Aorta (tissue), 5 donors: ENCODE measurements at regions not wholly inside any gene's neighbourhood (a gene's known extent, or its start where the extent isn't known, plus 50 kb on each side); places are given as distances from the start of the nearest gene placed in this dataset.

Experiments used
- ATAC-seq: fragments of 200-7000 bp; cut with Tn5 transposase; one replicate; pipeline ENCODE4 v1.9.1; 2022; ENCODE audit warnings: moderate library complexity; ENCODE audit not compliant: low FRiP score
- DNase-seq, 2 donors: peaks; one replicate each; pipeline ENCODE4 v3.0.0-alpha.2; 2020
- H3K27ac ChIP-seq, 2 donors: one replicate each; pipeline ENCODE4 v1.5.1; 2013; ENCODE audit warnings: low read length in 2 of 2, mild to moderate bottlenecking in 2 of 2, moderate library complexity in 2 of 2, control low read depth in 1 of 2, inconsistent platforms in 1 of 2, low read depth in 1 of 2
- H3K27me3 ChIP-seq, 2 donors: one replicate each; pipeline ENCODE4 v1.6.1; 2013; ENCODE audit warnings: control low read depth in 1 of 2, low read length in 1 of 2, mild to moderate bottlenecking in 1 of 2, moderate library complexity in 1 of 2; ENCODE audit not compliant: insufficient read depth in 2 of 2, control insufficient read depth in 1 of 2
- H3K36me3 ChIP-seq, 2 donors: one replicate each; pipeline ENCODE4 v1.6.1; 2013; ENCODE audit warnings: control low read depth in 1 of 2, low read length in 1 of 2, mild to moderate bottlenecking in 1 of 2; ENCODE audit not compliant: insufficient read depth in 2 of 2, control insufficient read depth in 1 of 2
- H3K4me1 ChIP-seq, 2 donors: one replicate each; pipeline ENCODE4 v1.6.1; 2013; ENCODE audit warnings: low read length in 2 of 2, control low read depth in 1 of 2, mild to moderate bottlenecking in 1 of 2, moderate library complexity in 1 of 2; ENCODE audit not compliant: insufficient read depth in 2 of 2, control insufficient read depth in 1 of 2
- H3K4me3 ChIP-seq, 2 donors: one replicate each; pipeline ENCODE4 v1.5.1; 2013; ENCODE audit warnings: low read length in 2 of 2, control low read depth in 1 of 2, mild to moderate bottlenecking in 1 of 2
- H3K9me3 ChIP-seq: one replicate; pipeline ENCODE4 v1.6.1; 2013; ENCODE audit warnings: mild to moderate bottlenecking, low read length; ENCODE audit not compliant: control insufficient read depth
- WGBS, 2 donors: extraction: QIAGEN DNeasy Blood & Tissue Kit; methylation state at CpG; one replicate each; pipeline ENCODE4 v1.1.7; 2013; 5-methylcytosine and 5-hydroxymethylcytosine counted together
- intact Hi-C, 2 donors: fragments of 100-400 bp; cut with DNase I; formaldehyde crosslinking; loops; one replicate each; pipeline versions ENCODE4 v1.14.2 to v1.15.0; 2022
- donor health status: healthy with polysubstance abuse.
- donor health status: Bipolar disorder and iron deficiency.
- donor health status: DM: no; HTN: no; CAD: no.
- donor health status: DM: no; HTN: no; CAD: no.
- donor health status: DM: yes; HTN: yes; CAD: no.

GRCh38 chr4:24010573-24010972 is 120.7 kb upstream of the PPARGC1A start:
- no peaks in the 10 kb centered on the region for H3K9me3 ChIP-seq
- DNase-seq (no peak), ATAC-seq (no peak)
- no peaks in the 10 kb centered on the region for H3K27me3 ChIP-seq
- H3K27ac ChIP-seq = no peak overlapping the region
- 25 to 28% methylated on average over 3 of the region's 3 CpGs for whole genome bisulfite sequencing, 2 donors
- no peaks in the 10 kb centered on the region for H3K36me3 ChIP-seq
- H3K4me1 ChIP-seq = no peaks in the 10 kb centered on the region
- no peak overlapping the region for H3K4me3 ChIP-seq
- intact Hi-C loops = no loop called here

- H3K4me3 ChIP-seq = no peak overlapping the region
- ATAC-seq (peak; percentile 36), DNase-seq (no peak)
- H3K4me1 ChIP-seq = no peaks in the 10 kb centered on the region
- no peaks in the 10 kb centered on the region for H3K27me3 ChIP-seq
- intact Hi-C loops = no loop called here
- H3K9me3 ChIP-seq = no peaks in the 10 kb centered on the region
- no peak overlapping the region for H3K27ac ChIP-seq
- H3K36me3 ChIP-seq = no peaks in the 10 kb centered on the region
- WGBS, 2 donors = 30 to 42% methylated on average over 10 of the region's 10 CpGs
Observed at GRCh38 chr4:24007860-24008261, 118.0 kb upstream of the PPARGC1A start.

- H3K4me3 ChIP-seq = no peak overlapping the region
- no peaks in the 10 kb centered on the region for H3K27me3 ChIP-seq
- intact Hi-C loops = no loop called here
- no peak for DNase-seq
- H3K27ac ChIP-seq = no peak overlapping the region
- H3K4me1 ChIP-seq = no peaks in the 10 kb centered on the region
- H3K9me3 ChIP-seq = no peaks in the 10 kb centered on the region
- ATAC-seq = no peak
- H3K36me3 ChIP-seq = no peaks in the 10 kb centered on the region
- WGBS, 2 donors = 83 to 92% methylated on average over 1 of the region's 1 CpG
Observed at GRCh38 chr4:24006269-24006668, 116.4 kb upstream of the PPARGC1A start.

GRCh38 chr4:24003926-24004325 is 114.1 kb upstream of the PPARGC1A start:
- Histone ChIP-seq H3K27me3 (no peaks in the 10 kb centered on the region), H3K27ac (no peak overlapping the region), H3K36me3 (no peaks in the 10 kb centered on the region), H3K4me3 (no peak overlapping the region), H3K9me3 (no peaks in the 10 kb centered on the region), H3K4me1 (no peaks in the 10 kb centered on the region)
- intact Hi-C loops = no loop called here
- no peak for DNase-seq
- WGBS, 2 donors = 59 to 60% methylated on average over 4 of the region's 4 CpGs
- no peak for ATAC-seq

DNA sequence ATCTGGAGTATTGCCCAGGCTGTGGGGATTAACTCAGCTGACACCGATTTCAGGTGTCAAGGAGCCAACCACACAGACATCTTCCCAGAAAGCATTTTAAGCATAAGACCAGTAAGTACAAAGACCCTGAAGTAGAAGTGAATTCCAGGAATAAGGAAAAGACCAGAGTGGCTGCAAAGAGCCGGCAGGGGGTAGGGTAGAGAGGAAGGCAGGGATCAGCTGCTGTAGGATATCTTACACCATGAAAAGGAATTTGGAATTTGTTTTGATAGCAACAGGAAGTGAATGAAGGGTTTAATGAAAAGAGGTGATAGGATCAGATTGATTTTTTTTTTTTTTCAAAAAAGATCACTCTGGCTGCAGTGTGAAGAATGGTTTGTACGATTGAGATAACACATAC is 113.6 kb upstream of the PPARGC1A start:
- intact Hi-C loops = no loop called here
- Histone ChIP-seq H3K9me3 (no peaks in the 10 kb centered on the region), H3K27me3 (no peaks in the 10 kb centered on the region), H3K36me3 (no peaks in the 10 kb centered on the region), H3K4me1 (no peaks in the 10 kb centered on the region), H3K27ac (no peak overlapping the region), H3K4me3 (no peak overlapping the region)
- no peak for DNase-seq
- ATAC-seq = no peak
- WGBS, 2 donors = 53 to 64% methylated on average over 3 of the region's 3 CpGs

- no peaks in the 10 kb centered on the region for H3K4me1 ChIP-seq
- no peak for ATAC-seq
Observed at GRCh38 chr4:24002330-24002966, 112.6 kb upstream of the PPARGC1A start.

DNA sequence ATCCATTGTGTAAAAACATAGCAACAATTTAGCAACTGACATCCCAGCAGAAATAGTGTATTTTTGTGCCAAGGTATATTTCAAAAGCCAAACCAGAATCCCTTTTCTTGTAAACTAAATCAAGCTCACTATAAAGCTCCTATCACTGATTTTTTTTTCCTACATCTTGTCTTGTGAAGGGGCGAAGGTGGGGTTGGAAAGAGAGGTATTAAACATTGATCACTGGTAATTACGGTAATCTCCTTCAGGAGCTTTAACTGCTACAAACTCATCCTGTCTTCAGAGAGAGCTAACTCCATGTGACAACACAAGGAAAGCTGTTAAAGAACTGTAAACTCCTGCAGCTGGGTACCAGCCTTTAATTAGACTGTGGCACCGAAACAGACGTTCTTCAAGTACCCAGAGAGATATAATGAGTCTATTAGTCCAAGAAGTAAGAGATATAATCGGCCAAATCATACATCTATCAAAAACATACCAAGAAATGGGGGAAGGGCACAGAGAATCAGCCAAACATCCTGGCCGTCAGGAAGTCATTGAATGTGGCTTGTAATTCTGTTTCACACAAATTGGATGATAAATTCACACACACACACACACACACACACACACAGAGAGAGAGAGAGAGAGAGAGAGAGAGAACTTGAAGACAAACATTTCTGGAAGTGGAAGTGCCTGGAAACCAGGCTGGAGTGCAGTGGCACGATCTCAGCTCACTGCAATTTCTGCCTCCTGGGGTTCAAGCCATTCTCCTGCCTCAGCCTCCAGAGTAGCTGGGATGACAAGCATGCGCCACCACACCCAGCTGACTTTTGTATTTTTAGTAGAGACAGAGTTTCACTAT is 111.9 kb upstream of the PPARGC1A start:
- WGBS, 2 donors = 37 to 42% methylated on average over 8 of the region's 8 CpGs
- no peak for DNase-seq
- no peaks in the 10 kb centered on the region for H3K9me3 ChIP-seq

More at GRCh38 chr4:24002330-24002966, 112.6 kb upstream of the PPARGC1A start:
- WGBS, 2 donors = 85 to 87% methylated on average over 7 of the region's 7 CpGs
- Histone ChIP-seq H3K27me3 (no peaks in the 10 kb centered on the region), H3K4me3 (no peak overlapping the region), H3K27ac (no peak overlapping the region), H3K36me3 (no peaks in the 10 kb centered on the region), H3K9me3 (no peaks in the 10 kb centered on the region)
- intact Hi-C loops = no loop called here
- DNase-seq = no peak

GRCh38 chr4:24000470-24000831 is 110.6 kb upstream of the PPARGC1A start:
- DNase-seq (no peak), ATAC-seq (no peak)
- Histone ChIP-seq H3K27me3 (no peaks in the 10 kb centered on the region), H3K4me3 (no peak overlapping the region), H3K36me3 (no peaks in the 10 kb centered on the region), H3K4me1 (no peaks in the 10 kb centered on the region), H3K9me3 (no peaks in the 10 kb centered on the region), H3K27ac (no peak overlapping the region)
- intact Hi-C loops = no loop called here
- WGBS, 2 donors = 54 to 64% methylated on average over 3 of the region's 3 CpGs

More for the DNA sequence above, 111.9 kb upstream of the PPARGC1A start:
- H3K27ac ChIP-seq = no peak overlapping the region
- no peaks in the 10 kb centered on the region for H3K36me3 ChIP-seq
- no peak for ATAC-seq
- H3K4me3 ChIP-seq = no peak overlapping the region
- H3K4me1 ChIP-seq = no peaks in the 10 kb centered on the region
- intact Hi-C loops = no loop called here
- no peaks in the 10 kb centered on the region for H3K27me3 ChIP-seq
